Panc1 (cell line): ENCODE measurements at regions not wholly inside any gene's neighbourhood (a gene's known extent, or its start where the extent isn't known, plus 50 kb on each side); places are given as distances from the start of the nearest gene placed in this dataset.
"Not testable (repeated sequence)": the region's sequence is repeated elsewhere in the genome, so short reads cannot be mapped to it uniquely, and the experiment has no call there.

Experiments
- ATAC-seq: fragments of 200-7000 bp; cut with Tn5 transposase; 2 replicates; pipeline ENCODE4 v1.9.1; 2020; ENCODE audit warnings: mild to moderate bottlenecking, moderate library complexity
- BruUV-seq: library from RNA; stranded (reverse); fragments of 400-500 nt; replicated peaks from 2 replicates; lab custom pipeline; 2021; lab: Mats Ljungman, UMichigan
- CTCF ChIA-PET: fragments of 300-600 bp; sonication (Branson Sonifier 250); formaldehyde crosslinking; loops from one replicate; lab custom pipeline; 2022; ENCODE audit warnings: antibody characterized with exemption; lab: Charles Lee
- POLR2A ChIA-PET: fragments of 300-600 bp; sonication (Branson Sonifier 250); formaldehyde crosslinking; loops from one replicate; lab custom pipeline; 2022; ENCODE audit warnings: antibody characterized with exemption; lab: Charles Lee
- DNase-seq: peaks from one replicate; pipeline ENCODE4 v3.0.0-alpha.2; 2010; ENCODE audit warnings: low read depth, low spot score
- H3K27ac ChIP-seq: 2 replicates; pipeline ENCODE4 v1.5.1; 2011; ENCODE audit warnings: mild to moderate bottlenecking, low read length, inconsistent platforms
- H3K27me3 ChIP-seq: fragments of 200-500 bp; sonication (Bioruptor generic); 2 replicates; pipeline ENCODE4 v1.6.0; 2014; ENCODE audit warnings: low read length, inconsistent platforms; ENCODE audit not compliant: control insufficient read depth, insufficient read depth
- H3K36me3 ChIP-seq: fragments of 200-500 bp; sonication (Bioruptor generic); 2 replicates; pipeline ENCODE4 v1.5.1; 2014; ENCODE audit warnings: inconsistent platforms, mild to moderate bottlenecking, low read length, moderate library complexity; ENCODE audit not compliant: control insufficient read depth, insufficient read depth
- H3K4me1 ChIP-seq: 2 replicates; pipeline ENCODE4 v1.5.1; 2011; ENCODE audit warnings: inconsistent platforms, mild to moderate bottlenecking, low read length, moderate library complexity; ENCODE audit not compliant: control insufficient read depth, insufficient read depth
- H3K4me3 ChIP-seq, 2 experiments: 2 replicates each; pipeline ENCODE4 v1.5.1; 2011 to 2012; ENCODE audit warnings: low read depth in 2 of 2, low read length in 2 of 2, mild to moderate bottlenecking in 2 of 2, inconsistent platforms in 1 of 2, moderate library complexity in 1 of 2
- H3K9me3 ChIP-seq: fragments of 200-500 bp; sonication (Bioruptor generic); 2 replicates; pipeline ENCODE4 v1.5.1; 2014; ENCODE audit warnings: low read depth, mild to moderate bottlenecking, inconsistent platforms, low read length, moderate library complexity; ENCODE audit not compliant: control insufficient read depth, insufficient read depth
- POLR2AphosphoS5 ChIP-seq: IDR thresholded peaks from 2 replicates; pipeline ENCODE4 v1.6.1; 2012; ENCODE audit warnings: mild to moderate bottlenecking, low read depth, low read length, moderate library complexity
- REST ChIP-seq, 2 experiments: IDR thresholded peaks; 2 replicates each; pipeline ENCODE4 v1.6.1; 2011 to 2012; ENCODE audit warnings: low read depth in 2 of 2, control low read depth in 1 of 2, low read length in 1 of 2, mild to moderate bottlenecking in 1 of 2, moderate library complexity in 1 of 2; ENCODE audit not compliant: insufficient read depth in 1 of 2
- SIN3A ChIP-seq: IDR thresholded peaks from 2 replicates; pipeline ENCODE4 v1.6.1; 2012; ENCODE audit warnings: low read depth, mild to moderate bottlenecking, low read length, moderate library complexity, borderline replicate concordance; ENCODE audit not compliant: insufficient read depth
- in situ Hi-C: cut with HindIII; loops from 2 replicates; pipeline ENCODE4 v1.10.0; 2016; ENCODE audit warnings: low sequenced_read_pairs, low pct_unique_long_range_greater_than_20kb
- intact Hi-C: fragments of 100-400 bp; cut with micrococcal nuclease; formaldehyde crosslinking; loops from one replicate; pipeline ENCODE4 v1.10.0; 2022; ENCODE audit not compliant: unreplicated experiment
- TF ChIP-seq, protein P1 (sequence below): fragments of 450-650 bp; IDR thresholded peaks from 2 replicates; pipeline ENCODE4 v1.5.1; 2017; ENCODE audit warnings: mild to moderate bottlenecking

DNA sequence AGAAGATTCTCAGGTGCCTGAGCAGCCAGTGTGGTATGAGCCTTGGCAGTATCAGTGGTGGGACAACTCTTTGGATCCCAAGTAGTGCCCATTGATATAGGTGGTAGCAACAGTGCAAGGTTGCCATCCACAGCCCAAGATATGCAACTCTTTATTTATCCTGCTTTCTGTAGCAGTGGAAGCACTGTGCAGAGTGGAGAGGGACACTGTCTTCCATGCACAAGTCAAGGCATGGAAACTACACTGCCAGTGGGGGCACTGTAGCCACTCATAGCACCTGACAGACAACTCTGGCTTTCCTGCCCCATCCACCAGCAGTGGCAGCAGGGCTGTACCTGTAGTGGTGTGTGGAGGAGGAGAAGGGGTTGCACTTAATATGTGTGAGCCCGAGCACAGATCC lies 409.6 kb upstream of the TMEFF2 start:
- no TSS peak for BruUV-seq
- intact Hi-C loops: no loop called here
- Histone ChIP-seq H3K27me3 (no peaks in the 10 kb centered on the region), H3K4me1 (no peaks in the 10 kb centered on the region), H3K27ac (no peak overlapping the region), H3K9me3 (no peaks in the 10 kb centered on the region), H3K36me3 (no peaks in the 10 kb centered on the region), H3K4me3 (no peak overlapping the region)
- ChIA-PET CTCF (no interaction called here), POLR2A (no interaction called here)
- in situ Hi-C loops: no loop called here
- TF ChIP-seq POLR2AphosphoS5: no peak
- TF ChIP-seq REST (IDR thresholded peaks at IDR 0.05; ENCODE audit: insufficient read depth in 1 of 2, low read depth in 2 of 2, low read length in 1 of 2): no peak
- no peak for DNase-seq
- ATAC-seq: no peak

- CTCF ChIA-PET, POLR2A ChIA-PET, H3K9me3 ChIP-seq, H3K27ac ChIP-seq, DNase-seq, in situ Hi-C loops, H3K36me3 ChIP-seq, intact Hi-C loops, BruUV-seq, ATAC-seq, H3K4me1 ChIP-seq, H3K4me3 ChIP-seq, H3K27me3 ChIP-seq: not testable (repeated sequence)
Observed at GRCh38 chr2:192598649-192599048, 403.9 kb upstream of the TMEFF2 start.

- H3K27me3 ChIP-seq: no peaks in the 10 kb centered on the region
- intact Hi-C loops: no loop called here
Observed at GRCh38 chr2:192593561-192593960, 398.8 kb upstream of the TMEFF2 start.

More at GRCh38 chr2:192593561-192593960, 398.8 kb upstream of the TMEFF2 start:
- Histone ChIP-seq H3K36me3 (no peaks in the 10 kb centered on the region), H3K9me3 (no peaks in the 10 kb centered on the region), H3K27ac (no peak overlapping the region), H3K4me1 (no peaks in the 10 kb centered on the region), H3K4me3 (no peak overlapping the region)
- in situ Hi-C loops: no loop called here
- ChIA-PET POLR2A (no interaction called here), CTCF (no interaction called here)
- no TSS peak for BruUV-seq
- TF ChIP-seq, protein P1, sequence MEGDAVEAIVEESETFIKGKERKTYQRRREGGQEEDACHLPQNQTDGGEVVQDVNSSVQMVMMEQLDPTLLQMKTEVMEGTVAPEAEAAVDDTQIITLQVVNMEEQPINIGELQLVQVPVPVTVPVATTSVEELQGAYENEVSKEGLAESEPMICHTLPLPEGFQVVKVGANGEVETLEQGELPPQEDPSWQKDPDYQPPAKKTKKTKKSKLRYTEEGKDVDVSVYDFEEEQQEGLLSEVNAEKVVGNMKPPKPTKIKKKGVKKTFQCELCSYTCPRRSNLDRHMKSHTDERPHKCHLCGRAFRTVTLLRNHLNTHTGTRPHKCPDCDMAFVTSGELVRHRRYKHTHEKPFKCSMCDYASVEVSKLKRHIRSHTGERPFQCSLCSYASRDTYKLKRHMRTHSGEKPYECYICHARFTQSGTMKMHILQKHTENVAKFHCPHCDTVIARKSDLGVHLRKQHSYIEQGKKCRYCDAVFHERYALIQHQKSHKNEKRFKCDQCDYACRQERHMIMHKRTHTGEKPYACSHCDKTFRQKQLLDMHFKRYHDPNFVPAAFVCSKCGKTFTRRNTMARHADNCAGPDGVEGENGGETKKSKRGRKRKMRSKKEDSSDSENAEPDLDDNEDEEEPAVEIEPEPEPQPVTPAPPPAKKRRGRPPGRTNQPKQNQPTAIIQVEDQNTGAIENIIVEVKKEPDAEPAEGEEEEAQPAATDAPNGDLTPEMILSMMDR: no peak
- no peak for TF ChIP-seq SIN3A
- TF ChIP-seq POLR2AphosphoS5: no peak
- no peak for ATAC-seq
- no peak for DNase-seq
